ENCODE measurements at regions not wholly inside any gene's neighbourhood (a gene's known extent, or its start where the extent isn't known, plus 50 kb on each side); places are given as distances from the start of the nearest gene placed in this dataset.
"Not testable (repeated sequence)": the region's sequence is repeated elsewhere in the genome, so short reads cannot be mapped to it uniquely, and the experiment has no call there.

GRCh38 chr2:91523751-91524150, 2832.3 kb downstream of the RPIA start:
- H3K36me3 ChIP-seq; ATAC-seq; H3K4me1 ChIP-seq; intact Hi-C loops (cut with DNase I; ENCODE audit: low total_unique reads); H3K27ac ChIP-seq; H3K9me3 ChIP-seq; DNase-seq; H3K27me3 ChIP-seq; H3K4me3 ChIP-seq; in situ Hi-C loops (cut with MboI; ENCODE audit: low sequenced_read_pairs in 4 of 4): not testable (repeated sequence)

- H3K4me3 ChIP-seq; intact Hi-C loops (cut with DNase I; ENCODE audit: low total_unique reads); H3K4me1 ChIP-seq; H3K27ac ChIP-seq; H3K36me3 ChIP-seq; in situ Hi-C loops (cut with MboI; ENCODE audit: low sequenced_read_pairs in 4 of 4); H3K9me3 ChIP-seq; DNase-seq; H3K27me3 ChIP-seq; ATAC-seq: not testable (repeated sequence)
These were observed 2834.1 kb downstream of the RPIA start for GRCh38 chr2:91525587-91525986.

GRCh38 chr2:91526083-91526482, 2834.6 kb downstream of the RPIA start:
- H3K36me3 ChIP-seq; DNase-seq; ATAC-seq; H3K9me3 ChIP-seq; H3K4me3 ChIP-seq; H3K27me3 ChIP-seq; intact Hi-C loops (cut with DNase I; ENCODE audit: low total_unique reads); H3K4me1 ChIP-seq; H3K27ac ChIP-seq; in situ Hi-C loops (cut with MboI; ENCODE audit: low sequenced_read_pairs in 4 of 4): not testable (repeated sequence)

- H3K9me3 ChIP-seq; H3K36me3 ChIP-seq; H3K27me3 ChIP-seq; DNase-seq; H3K4me3 ChIP-seq; in situ Hi-C loops (cut with MboI; ENCODE audit: low sequenced_read_pairs in 4 of 4); intact Hi-C loops (cut with DNase I; ENCODE audit: low total_unique reads); ATAC-seq; H3K27ac ChIP-seq; H3K4me1 ChIP-seq: not testable (repeated sequence)
These were observed 2835.6 kb downstream of the RPIA start for GRCh38 chr2:91527056-91527455.

- H3K27ac ChIP-seq; H3K4me1 ChIP-seq; H3K9me3 ChIP-seq; H3K36me3 ChIP-seq; intact Hi-C loops (cut with DNase I; ENCODE audit: low total_unique reads); DNase-seq; H3K27me3 ChIP-seq; in situ Hi-C loops (cut with MboI; ENCODE audit: low sequenced_read_pairs in 4 of 4); H3K4me3 ChIP-seq; ATAC-seq: not testable (repeated sequence)
These were observed 2836.1 kb downstream of the RPIA start for GRCh38 chr2:91527491-91528031.

- H3K4me3 ChIP-seq; H3K4me1 ChIP-seq; DNase-seq; intact Hi-C loops (cut with DNase I; ENCODE audit: low total_unique reads); in situ Hi-C loops (cut with MboI; ENCODE audit: low sequenced_read_pairs in 4 of 4); H3K27ac ChIP-seq; H3K27me3 ChIP-seq; ATAC-seq; H3K9me3 ChIP-seq; H3K36me3 ChIP-seq: not testable (repeated sequence)
These were observed 2836.9 kb downstream of the RPIA start for GRCh38 chr2:91528361-91528760.

GRCh38 chr2:91536109-91536508, 2844.6 kb downstream of the RPIA start:
- H3K27me3 ChIP-seq; in situ Hi-C loops (cut with MboI; ENCODE audit: low sequenced_read_pairs in 4 of 4); H3K9me3 ChIP-seq; H3K27ac ChIP-seq; ATAC-seq; intact Hi-C loops (cut with DNase I; ENCODE audit: low total_unique reads); H3K4me3 ChIP-seq; H3K4me1 ChIP-seq; DNase-seq; H3K36me3 ChIP-seq: not testable (repeated sequence)

GRCh38 chr2:91536549-91537263, 2845.2 kb downstream of the RPIA start:
- H3K9me3 ChIP-seq; intact Hi-C loops (cut with DNase I; ENCODE audit: low total_unique reads); ATAC-seq; H3K27ac ChIP-seq; H3K4me1 ChIP-seq; H3K4me3 ChIP-seq; DNase-seq; H3K27me3 ChIP-seq; in situ Hi-C loops (cut with MboI; ENCODE audit: low sequenced_read_pairs in 4 of 4); H3K36me3 ChIP-seq: not testable (repeated sequence)

- H3K27ac ChIP-seq; intact Hi-C loops (cut with DNase I; ENCODE audit: low total_unique reads); H3K36me3 ChIP-seq; H3K4me3 ChIP-seq; DNase-seq; H3K4me1 ChIP-seq; H3K27me3 ChIP-seq; ATAC-seq; H3K9me3 ChIP-seq; in situ Hi-C loops (cut with MboI; ENCODE audit: low sequenced_read_pairs in 4 of 4): not testable (repeated sequence)
These were observed 2857.8 kb downstream of the RPIA start for GRCh38 chr2:91549316-91549715.

- H3K4me1 ChIP-seq; in situ Hi-C loops (cut with MboI; ENCODE audit: low sequenced_read_pairs in 4 of 4); H3K36me3 ChIP-seq; H3K4me3 ChIP-seq; intact Hi-C loops (cut with DNase I; ENCODE audit: low total_unique reads); H3K9me3 ChIP-seq; H3K27ac ChIP-seq; DNase-seq; ATAC-seq; H3K27me3 ChIP-seq: not testable (repeated sequence)
These were observed 2866.8 kb downstream of the RPIA start for GRCh38 chr2:91558234-91558633.

- H3K27ac ChIP-seq; H3K4me3 ChIP-seq; H3K36me3 ChIP-seq; H3K27me3 ChIP-seq; ATAC-seq; H3K4me1 ChIP-seq; in situ Hi-C loops (cut with MboI; ENCODE audit: low sequenced_read_pairs in 4 of 4); H3K9me3 ChIP-seq; intact Hi-C loops (cut with DNase I; ENCODE audit: low total_unique reads); DNase-seq: not testable (repeated sequence)
These were observed 2867.8 kb downstream of the RPIA start for GRCh38 chr2:91559269-91559668.

GRCh38 chr2:91559886-91560614, 2868.6 kb downstream of the RPIA start:
- H3K4me3 ChIP-seq; in situ Hi-C loops (cut with MboI; ENCODE audit: low sequenced_read_pairs in 4 of 4); DNase-seq; H3K27ac ChIP-seq; ATAC-seq; H3K4me1 ChIP-seq; H3K9me3 ChIP-seq; H3K27me3 ChIP-seq; H3K36me3 ChIP-seq; intact Hi-C loops (cut with DNase I; ENCODE audit: low total_unique reads): not testable (repeated sequence)

Data from gastrocnemius medialis (tissue), 4 donors.